HT1080 (cell line): ENCODE measurements at regions not wholly inside any gene's neighbourhood (a gene's known extent, or its start where the extent isn't known, plus 50 kb on each side); places are given as distances from the start of the nearest gene placed in this dataset.
"Not testable (repeated sequence)": the region's sequence is repeated elsewhere in the genome, so short reads cannot be mapped to it uniquely, and the experiment has no call there.

Experiments
- DNase-seq: peaks from one replicate; pipeline ENCODE4 v3.0.0-alpha.2; 2015; ENCODE audit warnings: low read depth

GRCh38 chr2:80947601-80948130 lies 643.1 kb upstream of the LRRTM1 start:
- no peak for DNase-seq

- DNase-seq = no peak
Measured at GRCh38 chr2:80943487-80943886, 638.9 kb upstream of the LRRTM1 start.

- no peak for DNase-seq
Measured at GRCh38 chr2:80942766-80943165, 638.2 kb upstream of the LRRTM1 start.

- DNase-seq = no peak
Measured at GRCh38 chr2:80938463-80938862, 633.9 kb upstream of the LRRTM1 start.

- not testable (repeated sequence) for DNase-seq
Measured at GRCh38 chr2:80931820-80932219, 627.3 kb upstream of the LRRTM1 start.

DNA sequence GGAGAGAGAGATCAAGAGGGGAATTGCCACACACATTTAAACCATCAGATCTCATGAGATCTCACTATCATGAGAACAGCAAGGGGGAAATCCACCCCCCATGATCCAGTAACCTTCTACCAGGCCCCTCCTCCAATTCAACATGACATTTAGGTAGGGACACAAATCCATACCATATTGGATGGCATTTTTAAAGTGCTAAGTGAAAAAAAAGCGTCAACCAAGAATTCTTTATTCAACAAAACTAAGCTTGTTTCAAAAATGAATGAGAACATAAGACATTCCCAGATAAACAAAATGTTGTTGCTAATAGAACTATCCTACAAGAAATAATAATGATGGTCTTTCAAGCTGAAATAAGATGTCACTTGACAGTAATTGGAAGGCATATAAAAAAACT lies 626.2 kb upstream of the LRRTM1 start:
- DNase-seq = no peak

DNA sequence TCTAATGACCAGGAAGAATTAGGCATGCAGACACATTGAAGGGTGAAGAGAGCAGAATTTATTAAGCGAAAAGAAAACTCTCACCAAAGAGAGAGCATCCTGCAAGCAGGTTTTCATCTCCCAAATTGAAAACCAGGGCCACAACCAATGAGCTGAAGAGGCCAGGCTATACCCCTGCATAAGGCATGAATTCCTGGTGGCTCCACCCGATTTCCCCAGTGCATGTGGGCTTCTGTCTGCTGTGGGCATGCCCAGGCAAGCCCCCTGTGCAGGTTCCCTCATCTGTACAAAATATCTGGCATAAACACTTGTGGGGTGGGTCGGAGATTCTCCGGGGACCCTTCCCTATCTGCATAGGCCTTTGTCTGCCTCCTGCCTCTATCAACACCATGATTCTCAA lies 621.6 kb upstream of the LRRTM1 start:
- no peak for DNase-seq

- DNase-seq = no peak
Measured at GRCh38 chr2:80896576-80896975, 592.0 kb upstream of the LRRTM1 start.

DNA sequence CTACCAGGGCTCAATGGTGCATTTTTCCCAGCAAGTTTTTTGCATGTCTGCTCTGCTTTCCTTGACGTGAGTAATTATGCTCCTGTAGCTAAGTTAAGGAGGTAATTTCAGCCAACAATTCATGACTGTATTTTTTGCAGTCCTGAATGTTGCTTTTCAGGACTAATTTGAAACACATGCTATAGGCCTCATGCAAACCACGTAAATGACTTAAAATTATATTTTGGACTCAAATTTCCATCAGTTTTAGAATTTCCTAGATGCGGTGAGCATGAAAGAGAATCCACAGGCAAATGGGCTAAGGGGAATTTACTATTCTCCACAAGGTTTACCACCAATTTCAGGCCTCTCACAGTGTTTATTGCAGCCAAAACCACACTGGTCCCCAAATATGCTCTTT lies 589.9 kb upstream of the LRRTM1 start:
- DNase-seq = no peak

DNA sequence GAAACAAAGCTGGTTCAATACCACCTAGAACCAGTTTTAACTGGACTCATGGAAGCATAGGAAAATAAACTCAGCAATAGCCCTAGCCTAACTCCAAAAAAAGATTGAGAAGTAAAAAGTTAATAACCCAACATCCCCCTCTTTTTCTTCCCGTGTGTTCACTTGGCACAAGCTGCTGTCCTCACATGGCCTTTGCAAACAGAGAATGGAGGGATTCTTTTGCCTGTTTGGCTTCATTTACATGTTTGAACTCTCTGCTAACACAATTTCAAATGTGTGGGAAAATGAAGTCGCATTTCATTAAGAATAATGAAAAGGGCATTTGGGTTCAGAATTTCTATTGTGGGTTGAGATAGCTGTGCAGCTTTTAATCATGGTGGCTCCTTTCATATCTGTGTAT lies 589.2 kb upstream of the LRRTM1 start:
- no peak for DNase-seq

DNA sequence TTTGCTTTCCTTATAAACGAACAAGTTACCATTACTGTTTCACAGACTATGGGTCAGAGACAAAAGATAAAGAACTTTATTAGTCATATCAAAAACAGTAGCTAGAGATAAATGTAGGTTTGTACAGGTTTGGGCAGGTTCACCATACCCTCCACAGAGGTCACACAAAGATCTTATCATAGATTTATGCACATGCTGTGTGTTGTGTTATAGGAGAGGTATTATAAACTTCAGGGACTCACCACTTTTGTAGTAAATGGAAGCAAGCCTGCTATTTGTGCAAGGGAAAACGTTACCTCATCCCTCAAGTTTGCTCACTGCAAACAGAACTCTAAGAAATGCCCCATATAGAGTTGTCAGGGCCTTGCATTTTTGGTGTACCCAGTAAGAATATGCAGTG lies 584.5 kb upstream of the LRRTM1 start:
- DNase-seq = no peak

DNA sequence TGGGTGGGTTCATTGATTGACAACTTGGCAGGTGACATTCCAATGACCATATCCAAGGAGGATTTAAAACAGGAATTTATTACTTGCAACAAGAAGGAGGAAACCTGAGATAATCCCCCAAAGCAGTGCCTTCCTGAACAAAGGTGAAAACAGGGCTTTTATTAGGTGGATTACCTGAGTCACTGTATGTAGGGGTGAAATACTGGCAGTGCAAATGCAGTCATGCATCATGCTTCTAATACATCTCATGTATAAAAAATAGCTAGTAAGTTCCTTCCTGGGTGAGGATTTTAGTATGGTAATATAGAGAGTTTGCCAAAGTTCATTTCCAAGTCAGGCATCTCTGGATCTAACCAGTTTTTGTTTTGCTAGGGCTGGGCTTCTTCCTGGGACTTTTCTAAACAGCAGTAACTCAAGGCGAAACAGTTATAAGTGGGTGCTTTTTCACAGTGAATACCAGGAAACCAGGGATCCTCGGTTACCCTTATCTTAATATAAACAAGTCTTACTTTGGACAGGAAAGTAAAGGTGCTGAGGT lies 583.4 kb upstream of the LRRTM1 start:
- DNase-seq = no peak

- no peak for DNase-seq
Measured at GRCh38 chr2:80874374-80874773, 569.8 kb upstream of the LRRTM1 start.

GRCh38 chr2:80869858-80870438 lies 565.4 kb upstream of the LRRTM1 start:
- no peak for DNase-seq

- DNase-seq = no peak
Measured at GRCh38 chr2:80863147-80863714, 558.7 kb upstream of the LRRTM1 start.

- DNase-seq = no peak
Measured at GRCh38 chr2:80858965-80859364, 554.4 kb upstream of the LRRTM1 start.

GRCh38 chr2:80856227-80856626 lies 551.7 kb upstream of the LRRTM1 start:
- DNase-seq = no peak

DNA sequence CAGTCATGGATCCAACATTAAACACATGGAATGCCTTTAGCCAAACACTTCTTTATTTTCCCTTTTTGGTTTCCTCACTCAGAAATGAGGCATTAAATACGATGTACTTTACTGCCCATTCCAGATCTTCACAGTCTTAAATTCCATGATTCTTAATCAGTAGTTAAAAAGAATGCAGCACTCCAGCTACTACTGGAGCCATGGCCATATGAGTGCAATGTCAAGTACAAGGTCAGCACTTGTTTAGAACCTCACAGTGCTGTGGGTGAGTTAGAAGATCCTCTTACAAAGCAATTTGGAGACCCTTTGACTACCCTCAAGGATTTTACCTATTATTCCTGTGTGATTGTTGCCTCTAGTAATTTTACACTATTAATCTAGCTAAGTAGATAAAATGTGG lies 550.3 kb upstream of the LRRTM1 start:
- DNase-seq = no peak

- no peak for DNase-seq
Measured at GRCh38 chr2:80852808-80853139, 548.2 kb upstream of the LRRTM1 start.

DNA sequence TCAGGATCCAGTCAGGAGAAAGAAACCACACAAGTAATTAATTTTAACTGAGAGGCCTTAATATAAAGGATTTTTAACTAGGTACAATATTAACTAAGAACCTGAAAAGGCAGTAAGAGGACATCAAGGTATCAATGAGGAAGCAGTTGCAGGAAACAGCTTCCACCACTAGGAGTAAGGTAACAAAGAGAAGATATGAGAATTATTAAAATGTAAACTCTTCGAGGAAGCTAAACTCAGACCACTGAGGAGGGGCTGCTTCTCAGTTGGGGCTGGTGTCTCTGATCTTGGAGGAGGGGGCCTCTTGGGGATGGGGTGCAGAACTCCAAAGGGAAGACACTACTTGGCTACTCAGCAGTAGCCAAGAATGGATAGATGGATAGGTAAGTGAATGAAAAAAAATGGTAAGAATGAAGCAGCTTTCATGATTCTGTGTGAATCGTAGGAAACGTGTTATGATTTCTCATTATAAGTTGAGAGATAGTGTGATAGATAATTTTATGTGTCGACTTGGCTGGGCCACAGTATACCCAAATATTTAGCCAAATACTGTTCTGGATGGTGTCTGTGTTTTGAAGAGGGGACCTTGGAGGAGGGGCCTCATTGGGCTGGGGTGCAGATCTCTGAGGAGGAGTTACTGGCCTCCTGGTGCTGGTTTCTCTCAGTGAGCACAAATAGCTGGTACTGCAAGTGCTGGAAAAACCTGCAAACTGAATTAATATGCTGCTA lies 547.7 kb upstream of the LRRTM1 start:
- no peak for DNase-seq

DNA sequence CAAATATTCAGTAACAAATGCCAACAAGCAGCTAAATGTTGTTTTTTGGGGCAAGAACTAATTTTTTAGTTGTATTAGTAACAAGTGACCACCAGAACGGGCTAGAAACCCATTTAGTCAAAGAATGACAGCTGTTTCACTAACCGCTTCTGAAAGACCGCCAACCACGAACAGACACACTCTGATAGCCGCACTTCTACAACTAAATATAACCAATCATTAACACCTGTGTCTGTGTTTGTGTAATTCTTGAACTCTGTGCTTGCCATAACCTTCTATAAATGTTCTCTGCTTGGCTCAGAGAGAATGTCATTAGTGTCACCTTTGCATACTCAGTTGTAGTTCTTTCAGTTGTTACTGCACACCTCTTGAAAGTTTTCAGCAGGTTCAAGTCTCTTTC lies 526.3 kb upstream of the LRRTM1 start:
- no peak for DNase-seq

DNA sequence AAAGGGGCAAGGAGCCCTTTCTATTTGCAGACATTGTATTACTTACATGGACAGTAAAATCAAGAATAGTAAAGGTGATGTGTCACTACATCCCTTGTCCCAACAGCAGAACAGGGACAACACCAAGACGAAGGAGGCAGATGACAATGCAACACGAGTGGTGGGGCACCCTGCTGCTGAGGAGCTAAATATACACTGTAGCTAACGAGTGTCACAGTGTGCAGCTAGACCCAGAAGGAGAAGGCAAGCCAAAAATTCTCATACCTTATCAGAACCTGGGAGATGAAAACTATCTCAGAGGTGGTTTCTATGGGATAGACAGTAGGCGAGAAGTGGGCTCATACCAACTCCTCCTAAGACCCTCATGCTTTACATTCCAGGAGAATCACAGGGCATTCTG lies 518.4 kb upstream of the LRRTM1 start:
- DNase-seq = no peak

GRCh38 chr2:80815259-80815658 lies 510.7 kb upstream of the LRRTM1 start:
- DNase-seq = no peak
